Ovary (tissue), 3 donors: ENCODE measurements at regions not wholly inside any gene's neighbourhood (a gene's known extent, or its start where the extent isn't known, plus 50 kb on each side); places are given as distances from the start of the nearest gene placed in this dataset.

ENCODE experiments used
- EP300 ChIP-seq: sonication (generic); formaldehyde crosslinking; IDR thresholded peaks from one replicate; pipeline ENCODE4 v1.6.1; 2017; ENCODE audit warnings: antibody characterized with exemption
- POLR2A ChIP-seq: fragments of 450-650 bp; IDR thresholded peaks from one replicate; pipeline ENCODE4 v1.6.1; 2017; ENCODE audit warnings: antibody characterized with exemption, mild to moderate bottlenecking, moderate library complexity
- TF ChIP-seq, protein P1 (sequence below), 3 donors: fragments of 450-650 bp in 2 of 3; fragments of 200-600 bp in 1 of 3; IDR thresholded peaks; one replicate each; pipeline versions ENCODE4 v1.5.1 to v1.8.0; 2016 to 2022; ENCODE audit warnings: antibody characterized with exemption in 3 of 3, mild to moderate bottlenecking in 1 of 3
- donor health status: DM: no; HTN: no; CAD: no.

DNA sequence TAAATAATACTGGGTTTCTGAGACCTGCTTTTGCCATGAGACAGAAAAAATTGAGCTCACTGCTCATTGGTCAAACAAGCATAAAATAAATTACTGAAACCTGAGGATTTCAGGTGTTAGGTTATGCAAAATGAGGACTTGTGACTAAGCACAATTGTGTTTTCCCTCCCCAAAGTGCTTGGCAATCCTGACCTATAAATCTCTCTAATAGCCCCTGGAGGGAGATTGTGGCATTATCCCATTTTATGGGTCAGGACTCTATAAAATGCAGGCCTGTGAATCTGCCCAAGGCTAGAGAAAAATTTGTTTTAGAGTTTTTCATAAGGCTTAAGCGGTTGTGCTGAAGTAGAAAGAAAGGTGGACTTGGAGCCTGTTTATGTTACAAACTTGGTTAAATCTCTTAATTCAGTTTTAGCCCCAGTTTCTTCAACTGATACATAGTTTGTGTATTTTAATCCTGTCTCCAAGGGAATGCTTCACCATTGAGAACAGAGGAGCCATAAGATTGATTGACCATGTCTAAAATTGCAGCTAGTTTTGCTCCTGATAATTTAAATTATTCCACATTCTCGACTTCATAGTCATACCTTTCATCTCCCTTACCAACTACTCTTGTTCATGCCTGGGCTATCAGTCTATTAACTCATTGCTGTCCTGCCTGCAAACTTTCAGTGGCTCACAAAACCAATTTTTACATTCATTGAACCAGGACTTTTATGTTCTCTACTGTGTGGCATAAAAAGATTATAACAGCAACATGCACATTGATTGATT, 63.6 kb upstream of the LRRC4C start:
- TF ChIP-seq EP300 (no peak), POLR2A (no peak)
- TF ChIP-seq, protein P1, sequence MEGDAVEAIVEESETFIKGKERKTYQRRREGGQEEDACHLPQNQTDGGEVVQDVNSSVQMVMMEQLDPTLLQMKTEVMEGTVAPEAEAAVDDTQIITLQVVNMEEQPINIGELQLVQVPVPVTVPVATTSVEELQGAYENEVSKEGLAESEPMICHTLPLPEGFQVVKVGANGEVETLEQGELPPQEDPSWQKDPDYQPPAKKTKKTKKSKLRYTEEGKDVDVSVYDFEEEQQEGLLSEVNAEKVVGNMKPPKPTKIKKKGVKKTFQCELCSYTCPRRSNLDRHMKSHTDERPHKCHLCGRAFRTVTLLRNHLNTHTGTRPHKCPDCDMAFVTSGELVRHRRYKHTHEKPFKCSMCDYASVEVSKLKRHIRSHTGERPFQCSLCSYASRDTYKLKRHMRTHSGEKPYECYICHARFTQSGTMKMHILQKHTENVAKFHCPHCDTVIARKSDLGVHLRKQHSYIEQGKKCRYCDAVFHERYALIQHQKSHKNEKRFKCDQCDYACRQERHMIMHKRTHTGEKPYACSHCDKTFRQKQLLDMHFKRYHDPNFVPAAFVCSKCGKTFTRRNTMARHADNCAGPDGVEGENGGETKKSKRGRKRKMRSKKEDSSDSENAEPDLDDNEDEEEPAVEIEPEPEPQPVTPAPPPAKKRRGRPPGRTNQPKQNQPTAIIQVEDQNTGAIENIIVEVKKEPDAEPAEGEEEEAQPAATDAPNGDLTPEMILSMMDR (IDR thresholded peaks at IDR 0.05) = no peak
